GM12878 (cell line): ENCODE measurements at regions not wholly inside any gene's neighbourhood (a gene's known extent, or its start where the extent isn't known, plus 50 kb on each side); places are given as distances from the start of the nearest gene placed in this dataset.

Experiments
- BCL3 ChIP-seq: IDR thresholded peaks from 2 replicates; pipeline ENCODE4 v1.6.1; 2011; ENCODE audit warnings: borderline replicate concordance, low read depth, mild to moderate bottlenecking, moderate library complexity, low read length; ENCODE audit not compliant: insufficient read depth, poor library complexity, severe bottlenecking
- CREB1 ChIP-seq: IDR thresholded peaks from 2 replicates; pipeline ENCODE4 v1.6.1; 2012; ENCODE audit warnings: low read depth, mild to moderate bottlenecking, inconsistent platforms
- CTCF ChIP-seq, 3 experiments: IDR thresholded peaks in 2 of 3; conservative IDR thresholded peaks in 1 of 3; 2 replicates each; pipeline ENCODE4 v1.5.1; 2011; ENCODE audit warnings: low read depth in 3 of 3, low read length in 3 of 3, mild to moderate bottlenecking in 3 of 3, control low read depth in 2 of 3, moderate library complexity in 2 of 3, inconsistent platforms in 1 of 3, mixed read lengths in 1 of 3; ENCODE audit not compliant: control insufficient read depth in 2 of 3, insufficient read depth in 1 of 3; ENCODE audit errors: extremely low read depth in 1 of 3
- EGR1 ChIP-seq, 2 experiments: IDR thresholded peaks; 1 replicate in 1 of 2; 2 replicates in 1 of 2; pipeline ENCODE4 v1.6.1; 2011 to 2012; ENCODE audit warnings: low read depth in 2 of 2, low read length in 2 of 2, borderline replicate concordance in 1 of 2, mild to moderate bottlenecking in 1 of 2, moderate library complexity in 1 of 2
- EP300 ChIP-seq, 2 experiments: fragments of 150-350 bp in 1 of 2; IDR thresholded peaks; 2 replicates each; pipeline ENCODE4 v1.6.1; 2011 to 2012; ENCODE audit warnings: low read depth in 2 of 2, low read length in 2 of 2, borderline replicate concordance in 1 of 2, improper control_type of control experiment in 1 of 2, inconsistent platforms in 1 of 2; ENCODE audit not compliant: control insufficient read depth in 1 of 2
- JUND ChIP-seq: IDR thresholded peaks from 2 replicates; pipeline ENCODE4 v1.6.1; 2012; ENCODE audit warnings: low read depth, mild to moderate bottlenecking, low read length, improper control_type of control experiment, moderate library complexity
- MAX ChIP-seq: IDR thresholded peaks from 2 replicates; pipeline ENCODE4 v1.6.1; 2012; ENCODE audit warnings: low read depth, low read length, improper control_type of control experiment
- POLR2A ChIP-seq: IDR thresholded peaks from 2 replicates; pipeline ENCODE4 v1.6.1; 2011; ENCODE audit warnings: low read depth, mild to moderate bottlenecking, low read length
- POLR2AphosphoS5 ChIP-seq: IDR thresholded peaks from 2 replicates; pipeline ENCODE4 v1.6.1; 2011; ENCODE audit warnings: mild to moderate bottlenecking, low read length, inconsistent platforms
- PRDM15 ChIP-seq: fragments of 450-650 bp; formaldehyde crosslinking; IDR thresholded peaks from 2 replicates; pipeline ENCODE4 v1.4.0; 2020; ENCODE audit warnings: mild to moderate bottlenecking, moderate library complexity
- TARDBP ChIP-seq: IDR thresholded peaks from 2 replicates; pipeline ENCODE4 v1.6.1; 2016; ENCODE audit warnings: borderline replicate concordance

- TF ChIP-seq MAX: no peak
- no peak for TF ChIP-seq CREB1
- no peak for TF ChIP-seq CTCF (IDR thresholded peaks at IDR 0.05 in 2 of 3, conservative IDR thresholded peaks at IDR 0.05 in 1 of 3; ENCODE audit: control insufficient read depth in 2 of 3, extremely low read depth in 1 of 3, insufficient read depth in 1 of 3, low read depth in 3 of 3, low read length in 3 of 3)
- TF ChIP-seq TARDBP: no peak
- TF ChIP-seq EGR1 (IDR thresholded peaks at IDR 0.05; ENCODE audit: borderline replicate concordance in 1 of 2, low read depth in 2 of 2, low read length in 2 of 2): no peak
- TF ChIP-seq POLR2AphosphoS5: no peak
- no peak for TF ChIP-seq POLR2A
- TF ChIP-seq PRDM15: no peak
- TF ChIP-seq BCL3: no peak
- TF ChIP-seq EP300 (IDR thresholded peaks at IDR 0.05; ENCODE audit: borderline replicate concordance in 1 of 2, control insufficient read depth in 1 of 2, low read depth in 2 of 2, low read length in 2 of 2): no peak
- no peak for TF ChIP-seq JUND
Observed at GRCh38 chr9:106622164-106622487, 240.8 kb upstream of the ZNF462 start.
